Liver (tissue), 3 donors: ENCODE measurements at regions not wholly inside any gene's neighbourhood (a gene's known extent, or its start where the extent isn't known, plus 50 kb on each side); places are given as distances from the start of the nearest gene placed in this dataset.

Experiments
- CTCF ChIP-seq: fragments of 150-350 bp; IDR thresholded peaks from 2 replicates; pipeline ENCODE4 v1.5.1; 2017; ENCODE audit warnings: improper control_type of control experiment, low read depth, low read length; ENCODE audit not compliant: missing input control
- EGR1 ChIP-seq, 2 donors: IDR thresholded peaks; 2 replicates each; pipeline ENCODE4 v1.6.1; 2016 to 2018; ENCODE audit warnings: antibody characterized with exemption in 2 of 2, low read depth in 2 of 2
- GABPA ChIP-seq, 2 donors: IDR thresholded peaks in 1 of 2; conservative IDR thresholded peaks in 1 of 2; 2 replicates each; pipeline ENCODE4 v1.6.1; 2016; ENCODE audit warnings: antibody characterized with exemption in 2 of 2, mild to moderate bottlenecking in 1 of 2, moderate library complexity in 1 of 2
- HNF4G ChIP-seq: IDR thresholded peaks from 2 replicates; pipeline ENCODE4 v1.6.1; 2016; ENCODE audit warnings: antibody characterized with exemption
- JUND ChIP-seq, 2 donors: IDR thresholded peaks; 2 replicates each; pipeline ENCODE4 v1.6.1; 2016; ENCODE audit warnings: antibody characterized with exemption in 2 of 2
- MAX ChIP-seq: IDR thresholded peaks from 2 replicates; pipeline ENCODE4 v1.6.1; 2016; ENCODE audit warnings: antibody characterized with exemption
- RAD21 ChIP-seq, 2 donors: IDR thresholded peaks; 2 replicates each; pipeline ENCODE4 v1.6.1; 2016; ENCODE audit warnings: antibody characterized with exemption in 2 of 2, mild to moderate bottlenecking in 2 of 2
- REST ChIP-seq: IDR thresholded peaks from 2 replicates; pipeline ENCODE4 v1.6.1; 2016; ENCODE audit warnings: antibody characterized with exemption, mild to moderate bottlenecking
- SP1 ChIP-seq: IDR thresholded peaks from 2 replicates; pipeline ENCODE4 v1.6.1; 2018; ENCODE audit warnings: antibody characterized with exemption, mild to moderate bottlenecking
- TAF1 ChIP-seq: conservative IDR thresholded peaks from 2 replicates; pipeline ENCODE4 v1.6.1; 2016; ENCODE audit warnings: antibody characterized with exemption, mild to moderate bottlenecking
- YY1 ChIP-seq: IDR thresholded peaks from 2 replicates; pipeline ENCODE4 v1.6.1; 2016; ENCODE audit warnings: antibody characterized with exemption, mild to moderate bottlenecking
- TF ChIP-seq, protein P1 (sequence below): IDR thresholded peaks from 2 replicates; pipeline ENCODE4 v1.6.1; 2016; ENCODE audit warnings: antibody characterized with exemption
- TF ChIP-seq, protein P2 (sequence below): IDR thresholded peaks from 2 replicates; pipeline ENCODE4 v1.6.1; 2016; ENCODE audit warnings: antibody characterized with exemption
- donor health status: healthy.
- donor health status: healthy.

GRCh38 chr15:98592136-98592535 lies 56.2 kb upstream of the IGF1R start:
- TF ChIP-seq CTCF, result no peak
- no peak for TF ChIP-seq TAF1
- TF ChIP-seq EGR1 (IDR thresholded peaks at IDR 0.05; ENCODE audit: low read depth in 2 of 2), result no peak
- no peak for TF ChIP-seq REST
- TF ChIP-seq, protein P1, sequence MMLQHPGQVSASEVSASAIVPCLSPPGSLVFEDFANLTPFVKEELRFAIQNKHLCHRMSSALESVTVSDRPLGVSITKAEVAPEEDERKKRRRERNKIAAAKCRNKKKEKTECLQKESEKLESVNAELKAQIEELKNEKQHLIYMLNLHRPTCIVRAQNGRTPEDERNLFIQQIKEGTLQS, result no peak
- no peak for TF ChIP-seq JUND (IDR thresholded peaks at IDR 0.05)
- TF ChIP-seq, protein P2, sequence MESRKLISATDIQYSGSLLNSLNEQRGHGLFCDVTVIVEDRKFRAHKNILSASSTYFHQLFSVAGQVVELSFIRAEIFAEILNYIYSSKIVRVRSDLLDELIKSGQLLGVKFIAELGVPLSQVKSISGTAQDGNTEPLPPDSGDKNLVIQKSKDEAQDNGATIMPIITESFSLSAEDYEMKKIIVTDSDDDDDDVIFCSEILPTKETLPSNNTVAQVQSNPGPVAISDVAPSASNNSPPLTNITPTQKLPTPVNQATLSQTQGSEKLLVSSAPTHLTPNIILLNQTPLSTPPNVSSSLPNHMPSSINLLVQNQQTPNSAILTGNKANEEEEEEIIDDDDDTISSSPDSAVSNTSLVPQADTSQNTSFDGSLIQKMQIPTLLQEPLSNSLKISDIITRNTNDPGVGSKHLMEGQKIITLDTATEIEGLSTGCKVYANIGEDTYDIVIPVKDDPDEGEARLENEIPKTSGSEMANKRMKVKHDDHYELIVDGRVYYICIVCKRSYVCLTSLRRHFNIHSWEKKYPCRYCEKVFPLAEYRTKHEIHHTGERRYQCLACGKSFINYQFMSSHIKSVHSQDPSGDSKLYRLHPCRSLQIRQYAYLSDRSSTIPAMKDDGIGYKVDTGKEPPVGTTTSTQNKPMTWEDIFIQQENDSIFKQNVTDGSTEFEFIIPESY, result no peak
- TF ChIP-seq YY1, result no peak
- no peak for TF ChIP-seq SP1
- TF ChIP-seq MAX, result no peak
- TF ChIP-seq HNF4G, result no peak
- no peak for TF ChIP-seq GABPA (IDR thresholded peaks at IDR 0.05 in 1 of 2, conservative IDR thresholded peaks at IDR 0.05 in 1 of 2)
- TF ChIP-seq RAD21 (IDR thresholded peaks at IDR 0.05), result no peak
